ENCODE measurements at regions not wholly inside any gene's neighbourhood (a gene's known extent, or its start where the extent isn't known, plus 50 kb on each side); places are given as distances from the start of the nearest gene placed in this dataset.

GRCh38 chr13:79799059-79799867 lies 318.3 kb downstream of the NDFIP2 start:
- Histone ChIP-seq H3K4ac (ENCODE audit: low read depth, low read length) (no peak overlapping the region), H3K79me1 (ENCODE audit: insufficient read depth, low read depth, low read length, poor library complexity, severe bottlenecking) (no peaks in the 10 kb centered on the region), H3T11ph (ENCODE audit: low read length) (no peak overlapping the region), H2AFZ (ENCODE audit: low read length) (no peak overlapping the region), H3K14ac (ENCODE audit: insufficient read depth, low read length) (no peak overlapping the region), H3K18ac (ENCODE audit: insufficient read length, low read depth, low read length) (no peak overlapping the region), H4K20me1 (ENCODE audit: control insufficient read depth, insufficient read depth, insufficient read length) (no peaks in the 10 kb centered on the region), H2BK15ac (ENCODE audit: low read depth, low read length) (no peak overlapping the region), H2AK5ac (ENCODE audit: insufficient read length, low read length) (no peak overlapping the region), H2BK120ac (ENCODE audit: low read depth, low read length, poor library complexity, severe bottlenecking) (no peak overlapping the region), H3K4me1 (ENCODE audit: insufficient read depth, low read length) (no peaks in the 10 kb centered on the region; the same call in 1 of the 2 replicates), H4K8ac (replicated peaks; ENCODE audit: insufficient read length, low read depth, low read length) (no peak overlapping the region), H3K23ac (ENCODE audit: insufficient read length, low read depth, low read length) (no peak overlapping the region), H2BK5ac (ENCODE audit: insufficient read length, low read length) (no peak overlapping the region), H2BK20ac (ENCODE audit: low read depth, low read length, poor library complexity, severe bottlenecking) (no peak overlapping the region), H3K4me2 (ENCODE audit: insufficient read depth, insufficient read length, low read length) (no peak overlapping the region), H3K79me2 (ENCODE audit: insufficient read depth, low read length) (no peaks in the 10 kb centered on the region), H2BK12ac (ENCODE audit: insufficient read length, low read depth, low read length) (no peak overlapping the region), H3K23me2 (ENCODE audit: insufficient read length, low read depth, low read length, poor library complexity, severe bottlenecking) (no peaks in the 10 kb centered on the region), H3K56ac (ENCODE audit: insufficient read length, low read depth, low read length) (no peak overlapping the region), H4K91ac (ENCODE audit: insufficient read length, low read depth, low read length) (no peak overlapping the region), H3K27me3 (ENCODE audit: insufficient read depth, low read length) (no peaks in the 10 kb centered on the region), H3K9ac (ENCODE audit: extremely low read depth, insufficient read length, low read length) (no peak overlapping the region), H3K27ac (ENCODE audit: insufficient read length, low read depth, low read length) (no peak overlapping the region), H3K9me3 (ENCODE audit: control insufficient read depth, low read depth, low read length) (no peaks in the 10 kb centered on the region), H4K5ac (ENCODE audit: insufficient read length, low read depth, low read length) (no peak overlapping the region)
- WGBS (ENCODE audit: extremely low coverage, insufficient read length, low lambda C conversion rate): no CpG with 5 or more reads among the region's 2 CpGs
- Mint-ChIP-seq H3K4me1 (peaks cover 16 to 23% of the 10 kb centered on the region in 2 experiments), H3K27ac (no peak overlapping the region), H3K9me3 (no peaks in the 10 kb centered on the region), H3K27me3 (ENCODE audit: low read depth) (no peaks in the 10 kb centered on the region), H3K36me3 (ENCODE audit: insufficient read depth in 1 of 3, low read depth in 3 of 3) (no peaks in the 10 kb centered on the region), H3K4me3 (no peak overlapping the region)
- no peak for TF ChIP-seq CTCF (conservative IDR thresholded peaks at IDR 0.05)
- no peak for DNase-seq
